ENCODE measurements at regions not wholly inside any gene's neighbourhood (a gene's known extent, or its start where the extent isn't known, plus 50 kb on each side); places are given as distances from the start of the nearest gene placed in this dataset.

DNA sequence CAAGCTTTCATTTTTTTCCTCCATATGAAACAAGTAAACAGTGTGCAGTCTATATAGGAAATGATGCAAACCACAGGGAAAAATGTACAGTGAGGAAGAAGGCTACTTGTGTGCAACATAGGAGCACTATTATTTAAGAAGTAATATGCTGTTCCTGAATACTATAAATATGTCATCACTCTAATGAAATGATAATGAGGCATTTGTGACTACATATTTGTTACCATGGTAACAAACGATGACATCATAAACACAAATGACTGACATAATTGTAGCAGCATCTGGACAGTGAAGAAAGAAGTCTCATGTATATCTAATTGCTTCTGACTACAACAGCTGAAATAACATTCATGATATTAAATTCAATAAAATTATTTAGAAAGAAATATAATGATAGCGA lies 164.8 kb downstream of the C7orf25 start:
- TF ChIP-seq, protein P1, sequence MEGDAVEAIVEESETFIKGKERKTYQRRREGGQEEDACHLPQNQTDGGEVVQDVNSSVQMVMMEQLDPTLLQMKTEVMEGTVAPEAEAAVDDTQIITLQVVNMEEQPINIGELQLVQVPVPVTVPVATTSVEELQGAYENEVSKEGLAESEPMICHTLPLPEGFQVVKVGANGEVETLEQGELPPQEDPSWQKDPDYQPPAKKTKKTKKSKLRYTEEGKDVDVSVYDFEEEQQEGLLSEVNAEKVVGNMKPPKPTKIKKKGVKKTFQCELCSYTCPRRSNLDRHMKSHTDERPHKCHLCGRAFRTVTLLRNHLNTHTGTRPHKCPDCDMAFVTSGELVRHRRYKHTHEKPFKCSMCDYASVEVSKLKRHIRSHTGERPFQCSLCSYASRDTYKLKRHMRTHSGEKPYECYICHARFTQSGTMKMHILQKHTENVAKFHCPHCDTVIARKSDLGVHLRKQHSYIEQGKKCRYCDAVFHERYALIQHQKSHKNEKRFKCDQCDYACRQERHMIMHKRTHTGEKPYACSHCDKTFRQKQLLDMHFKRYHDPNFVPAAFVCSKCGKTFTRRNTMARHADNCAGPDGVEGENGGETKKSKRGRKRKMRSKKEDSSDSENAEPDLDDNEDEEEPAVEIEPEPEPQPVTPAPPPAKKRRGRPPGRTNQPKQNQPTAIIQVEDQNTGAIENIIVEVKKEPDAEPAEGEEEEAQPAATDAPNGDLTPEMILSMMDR (IDR thresholded peaks at IDR 0.05) = no peak
- TF ChIP-seq POLR2A (IDR thresholded peaks at IDR 0.05) = no peak
